Neural cell (in vitro differentiated cells): ENCODE measurements at regions not wholly inside any gene's neighbourhood (a gene's known extent, or its start where the extent isn't known, plus 50 kb on each side); places are given as distances from the start of the nearest gene placed in this dataset.

Experiments used
- H2AFZ ChIP-seq: fragments of 200-600, 300-800 bp; sonication (generic), shearing (Covaris generic); 2 replicates; pipeline ENCODE4 v1.6.0; 2014; ENCODE audit warnings: low read depth, mild to moderate bottlenecking, antibody characterized with exemption, low read length, moderate library complexity
- H3F3A ChIP-seq: fragments of 200-600 bp; shearing (Covaris generic); 2 replicates; pipeline ENCODE4 v1.6.1; 2016; ENCODE audit warnings: mild to moderate bottlenecking, moderate library complexity, mixed read lengths, antibody characterized with exemption, low read length; ENCODE audit not compliant: insufficient read depth, poor library complexity, severe bottlenecking
- H3K27ac ChIP-seq: fragments of 200-600, 300-800 bp; sonication (generic), shearing (Covaris generic); 2 replicates; pipeline ENCODE4 v1.5.1; 2014; ENCODE audit warnings: mild to moderate bottlenecking, low read length, moderate library complexity
- H3K27me3 ChIP-seq: fragments of 300-800, 200-600 bp; sonication (generic), shearing (Covaris generic); 2 replicates; pipeline ENCODE4 v1.6.0; 2014; ENCODE audit warnings: mild to moderate bottlenecking, low read depth, low read length, moderate library complexity; ENCODE audit not compliant: insufficient read depth
- H3K36me3 ChIP-seq: fragments of 300-800, 200-600 bp; sonication (generic), shearing (Covaris generic); 2 replicates; pipeline ENCODE4 v1.5.1; 2014; ENCODE audit warnings: mild to moderate bottlenecking, antibody characterized with exemption, low read length, moderate library complexity; ENCODE audit not compliant: insufficient read depth
- H3K4me2 ChIP-seq: fragments of 300-800, 200-600 bp; sonication (generic), shearing (Covaris generic); 2 replicates; pipeline ENCODE4 v1.6.0; 2014; ENCODE audit warnings: mild to moderate bottlenecking, low read length
- H3K4me3 ChIP-seq: fragments of 300-800, 200-600 bp; sonication (generic), shearing (Covaris generic); 2 replicates; pipeline ENCODE4 v1.5.1; 2014; ENCODE audit warnings: mild to moderate bottlenecking, low read length, moderate library complexity
- H3K79me2 ChIP-seq: fragments of 200-600 bp; shearing (Covaris generic); replicated peaks from 2 replicates; pipeline ENCODE4 v1.6.0; 2014; ENCODE audit warnings: mild to moderate bottlenecking, low read length, moderate library complexity; ENCODE audit not compliant: insufficient read depth
- H3K9ac ChIP-seq: fragments of 300-800, 200-600 bp; sonication (generic), shearing (Covaris generic); 2 replicates; pipeline ENCODE4 v1.6.1; 2016; ENCODE audit warnings: mild to moderate bottlenecking, low read length, mixed read lengths
- H3K9me2 ChIP-seq: fragments of 200-600 bp; shearing (Covaris generic); 2 replicates; pipeline ENCODE4 v1.6.1; 2016; ENCODE audit warnings: mild to moderate bottlenecking, low read length, mixed read lengths; ENCODE audit not compliant: insufficient read depth
- H3K9me3 ChIP-seq: fragments of 200-600, 300-800 bp; sonication (generic), shearing (Covaris generic); 2 replicates; pipeline ENCODE4 v1.6.1; 2016; ENCODE audit warnings: mild to moderate bottlenecking, mixed run types, low read length, moderate library complexity, mixed read lengths
- H4K20me1 ChIP-seq: fragments of 200-600 bp; shearing (Covaris generic); 2 replicates; pipeline ENCODE4 v1.6.1; 2016; ENCODE audit warnings: mild to moderate bottlenecking, mixed run types; ENCODE audit not compliant: insufficient read depth
- CTCF ChIP-seq: fragments of 450-650 bp; IDR thresholded peaks from 2 replicates; pipeline ENCODE4 v1.5.1; 2014; ENCODE audit warnings: antibody characterized with exemption, mild to moderate bottlenecking, moderate library complexity; ENCODE audit not compliant: poor library complexity, severe bottlenecking
- EP300 ChIP-seq: fragments of 450-650 bp; conservative IDR thresholded peaks from 2 replicates; pipeline ENCODE4 v1.6.1; 2014; ENCODE audit warnings: antibody characterized with exemption, mild to moderate bottlenecking, moderate library complexity; ENCODE audit not compliant: poor library complexity, severe bottlenecking
- EZH2 ChIP-seq: fragments of 200-600, 300-800 bp; shearing (Covaris generic), sonication (generic); IDR thresholded peaks from 2 replicates; pipeline ENCODE4 v1.6.1; 2014; ENCODE audit warnings: antibody characterized with exemption, low read length, borderline replicate concordance, mild to moderate bottlenecking; ENCODE audit not compliant: insufficient read depth, poor library complexity, severe bottlenecking
- MXI1 ChIP-seq: fragments of 450-650 bp; conservative IDR thresholded peaks from 2 replicates; pipeline ENCODE4 v1.6.1; 2014; ENCODE audit warnings: antibody characterized with exemption, mild to moderate bottlenecking; ENCODE audit not compliant: poor library complexity, severe bottlenecking
- POLR2AphosphoS5 ChIP-seq: IDR thresholded peaks from 2 replicates; pipeline ENCODE4 v1.6.1; 2012
- RAD21 ChIP-seq: fragments of 450-650 bp; conservative IDR thresholded peaks from 2 replicates; pipeline ENCODE4 v1.6.1; 2014; ENCODE audit warnings: antibody characterized with exemption, mild to moderate bottlenecking, moderate library complexity
- REST ChIP-seq: IDR thresholded peaks from 2 replicates; pipeline ENCODE4 v1.6.1; 2012; ENCODE audit warnings: borderline replicate concordance
- SMC3 ChIP-seq: fragments of 450-650 bp; conservative IDR thresholded peaks from 2 replicates; pipeline ENCODE4 v1.6.1; 2014; ENCODE audit warnings: antibody characterized with exemption, mild to moderate bottlenecking, moderate library complexity; ENCODE audit not compliant: poor library complexity
- TAF1 ChIP-seq: IDR thresholded peaks from 2 replicates; pipeline ENCODE4 v1.6.1; 2012; ENCODE audit warnings: low read depth

- TF ChIP-seq CTCF, result no peak
- no peak for TF ChIP-seq POLR2AphosphoS5
- TF ChIP-seq REST, result no peak
- TF ChIP-seq EZH2, result no peak
- no peak for TF ChIP-seq SMC3
- no peak for TF ChIP-seq MXI1
- H3K4me2 ChIP-seq, result no peak overlapping the region
- H3K36me3 ChIP-seq, result no peaks in the 10 kb centered on the region
- H3K27ac ChIP-seq, result no peak overlapping the region
- H3K9me3 ChIP-seq, result peaks cover 4% of the 10 kb centered on the region
- H3K9ac ChIP-seq, result no peak overlapping the region
- no peaks in the 10 kb centered on the region for H3F3A ChIP-seq
- H3K27me3 ChIP-seq, result no peaks in the 10 kb centered on the region
- H2AFZ ChIP-seq, result no peak overlapping the region
- H3K9me2 ChIP-seq, result no peaks in the 10 kb centered on the region
- no peaks in the 10 kb centered on the region for H4K20me1 ChIP-seq
- no peak overlapping the region for H3K4me3 ChIP-seq
- H3K79me2 ChIP-seq, result no peaks in the 10 kb centered on the region
These were observed 973.0 kb upstream of the SLIT2 start for GRCh38 chr4:19278665-19279064.

- no peaks in the 10 kb centered on the region for H3K9me3 ChIP-seq
- no peaks in the 10 kb centered on the region for H3K9me2 ChIP-seq
- no peak overlapping the region for H3K4me2 ChIP-seq
- no peak overlapping the region for H3K4me3 ChIP-seq
- TF ChIP-seq MXI1, result no peak
- no peak for TF ChIP-seq REST
- TF ChIP-seq TAF1, result no peak
- TF ChIP-seq SMC3, result no peak
- TF ChIP-seq RAD21, result no peak
- no peak for TF ChIP-seq EZH2
- no peak for TF ChIP-seq POLR2AphosphoS5
- no peak for TF ChIP-seq CTCF
- no peak for TF ChIP-seq EP300
- no peaks in the 10 kb centered on the region for H3K79me2 ChIP-seq
- no peaks in the 10 kb centered on the region for H3K27me3 ChIP-seq
- no peak overlapping the region for H2AFZ ChIP-seq
- no peaks in the 10 kb centered on the region for H4K20me1 ChIP-seq
- H3K9ac ChIP-seq, result no peak overlapping the region
- H3F3A ChIP-seq, result no peaks in the 10 kb centered on the region
- H3K36me3 ChIP-seq, result no peaks in the 10 kb centered on the region
- H3K27ac ChIP-seq, result no peak overlapping the region
These were observed 985.1 kb upstream of the SLIT2 start for GRCh38 chr4:19266566-19266965.
